HepG2 (cell line): ENCODE measurements at regions not wholly inside any gene's neighbourhood (a gene's known extent, or its start where the extent isn't known, plus 50 kb on each side); places are given as distances from the start of the nearest gene placed in this dataset.

Experiments
- ATAC-seq: fragments of 200-7000 bp; cut with Tn5 transposase; 3 replicates; pipeline ENCODE4 v1.9.1; 2020; ENCODE audit warnings: mild to moderate bottlenecking, moderate library complexity
- BruUV-seq: library from RNA; stranded (reverse); fragments of 400-500 nt; replicated peaks from 2 replicates; lab custom pipeline; 2021; lab: Mats Ljungman, UMichigan
- CTCF ChIA-PET: fragments of 300-600 bp; formaldehyde crosslinking; extraction: SDS; loops from one replicate; lab custom pipeline; 2021; ENCODE audit warnings: low total read pairs, inconsistent platforms, low intra/inter-chr PET ratio; lab: Yijun Ruan, JAX
- POLR2A ChIA-PET: fragments of 350-600 bp; sonication (Branson Sonifier 250); formaldehyde crosslinking; loops from one replicate; lab custom pipeline; 2020; ENCODE audit warnings: antibody characterized with exemption, inconsistent platforms; lab: Yijun Ruan, JAX
- DNase-seq: peaks from one replicate; pipeline ENCODE4 v3.0.0-alpha.2; 2015; ENCODE audit warnings: low spot score
- FAIRE-seq: peaks from 3 replicates; lab custom pipeline; 2011; peaks lifted over from hg19 to GRCh38; lab: Jason Lieb, UNC
- H2AFZ ChIP-seq: one replicate; pipeline ENCODE4 v1.6.1; 2011; ENCODE audit warnings: low read length, inconsistent platforms
- H3K27ac ChIP-seq: fragments of 300-600 bp; 3 replicates; pipeline ENCODE4 v1.8.0; 2011; ENCODE audit warnings: mixed run types, mild to moderate bottlenecking, mixed read lengths, low read length, inconsistent platforms; ENCODE audit not compliant: insufficient read depth; ENCODE audit errors: extremely low read length
- H3K27me3 ChIP-seq, 2 experiments: fragments of 200-600 bp in 1 of 2; 2 replicates in 1 of 2; 3 replicates in 1 of 2; pipeline versions ENCODE4 v1.6.0 to v1.8.0; 2011; ENCODE audit warnings: low read length in 2 of 2, mild to moderate bottlenecking in 2 of 2, moderate library complexity in 2 of 2, inconsistent platforms in 1 of 2; ENCODE audit not compliant: insufficient read depth in 2 of 2, control insufficient read depth in 1 of 2
- H3K36me3 ChIP-seq, 2 experiments: fragments of 200-600 bp in 1 of 2; replicated peaks in 1 of 2; 2 replicates in 1 of 2; 3 replicates in 1 of 2; pipeline versions ENCODE4 v1.5.1 to v1.8.0; 2011; ENCODE audit warnings: low read length in 2 of 2, inconsistent platforms in 1 of 2; ENCODE audit not compliant: insufficient read depth in 2 of 2, control insufficient read depth in 1 of 2
- H3K4me1 ChIP-seq: 2 replicates; pipeline ENCODE4 v1.5.1; 2012; ENCODE audit warnings: low read length, inconsistent platforms; ENCODE audit not compliant: insufficient read depth
- H3K4me2 ChIP-seq: 2 replicates; pipeline ENCODE4 v1.6.0; 2011; ENCODE audit warnings: low read depth, low read length, inconsistent platforms
- H3K4me3 ChIP-seq, 3 experiments: fragments of 200-600 bp in 1 of 3; sonication (generic), shearing (Covaris generic) in 1 of 3; replicated peaks in 1 of 3; 2 replicates each; pipeline ENCODE4 v1.5.1; 2011 to 2016; ENCODE audit warnings: low read length in 3 of 3, inconsistent platforms in 2 of 3, low read depth in 2 of 3, mild to moderate bottlenecking in 2 of 3, control low read depth in 1 of 3, mixed read lengths in 1 of 3; ENCODE audit not compliant: insufficient read depth in 1 of 3
- H3K79me2 ChIP-seq: one replicate; pipeline ENCODE4 v1.6.1; 2011; ENCODE audit warnings: low read length, inconsistent platforms; ENCODE audit not compliant: insufficient read depth
- H3K9ac ChIP-seq: 2 replicates; pipeline ENCODE4 v1.6.0; 2011; ENCODE audit warnings: mild to moderate bottlenecking, low read depth, low read length, inconsistent platforms; ENCODE audit not compliant: insufficient read depth
- H3K9me3 ChIP-seq: 2 replicates; pipeline ENCODE4 v1.5.1; 2012; ENCODE audit warnings: mild to moderate bottlenecking, low read length
- H4K20me1 ChIP-seq: 2 replicates; pipeline ENCODE4 v1.6.0; 2011; ENCODE audit warnings: inconsistent platforms, mild to moderate bottlenecking, low read length, moderate library complexity; ENCODE audit not compliant: insufficient read depth
- BRF2 ChIP-seq: sonication (generic); formaldehyde crosslinking; IDR thresholded peaks from 2 replicates; pipeline ENCODE4 v1.8.1; 2022; ENCODE audit warnings: mild to moderate bottlenecking, missing genetic modification reagents
- CBX1 ChIP-seq: IDR thresholded peaks from one replicate; pipeline ENCODE4 v1.6.1; 2016; ENCODE audit warnings: antibody characterized with exemption, low read depth
- ESRRA ChIP-seq: sonication (generic); formaldehyde crosslinking; IDR thresholded peaks from 2 replicates; pipeline ENCODE4 v1.5.1; 2020; ENCODE audit warnings: mild to moderate bottlenecking, low read depth, missing genetic modification reagents
- FOSL1 ChIP-seq: sonication (generic); formaldehyde crosslinking; IDR thresholded peaks from 2 replicates; pipeline ENCODE4 v1.9.0; 2021; ENCODE audit warnings: missing genetic modification reagents, borderline replicate concordance
- FOXP4 ChIP-seq: sonication (generic); formaldehyde crosslinking; IDR thresholded peaks from 2 replicates; pipeline ENCODE4 v1.4.0; 2020; ENCODE audit warnings: missing genetic modification reagents
- HCFC1 ChIP-seq: fragments of 150-350 bp; IDR thresholded peaks from 2 replicates; pipeline ENCODE4 v1.6.1; 2014; ENCODE audit warnings: low read depth, low read length
- HMGXB4 ChIP-seq, 2 experiments: sonication (generic) in 1 of 2; formaldehyde crosslinking in 1 of 2; IDR thresholded peaks; 2 replicates each; pipeline versions ENCODE4 v1.4.0 to v1.6.1; 2018 to 2020; ENCODE audit warnings: missing genetic modification reagents in 2 of 2, borderline replicate concordance in 1 of 2, low read depth in 1 of 2, mild to moderate bottlenecking in 1 of 2, missing biosample characterization in 1 of 2
- MED1 ChIP-seq: sonication (generic); formaldehyde crosslinking; IDR thresholded peaks from 2 replicates; pipeline ENCODE4 v1.4.0; 2020; ENCODE audit warnings: missing genetic modification reagents
- NFIC ChIP-seq: IDR thresholded peaks from 2 replicates; pipeline ENCODE4 v1.6.1; 2012; ENCODE audit warnings: mild to moderate bottlenecking, low read length, inconsistent platforms
- POLR2G ChIP-seq: fragments of 200-400 bp; formaldehyde crosslinking; IDR thresholded peaks from 2 replicates; pipeline ENCODE4 v1.6.1; 2018; ENCODE audit warnings: mild to moderate bottlenecking, low read depth, low read length, moderate library complexity
- RFX1 ChIP-seq: fragments of 450-650 bp; IDR thresholded peaks from 2 replicates; pipeline ENCODE4 v1.6.1; 2017
- ZFX ChIP-seq: sonication (generic); formaldehyde crosslinking; IDR thresholded peaks from 2 replicates; pipeline ENCODE4 v1.4.0; 2020; ENCODE audit warnings: mild to moderate bottlenecking, low read depth, missing genetic modification reagents, moderate library complexity
- ZNF180 ChIP-seq: sonication (generic); formaldehyde crosslinking; IDR thresholded peaks from 2 replicates; pipeline ENCODE4 v1.4.0; 2020; ENCODE audit warnings: low read depth, missing genetic modification reagents, borderline replicate concordance
- ZNF740 ChIP-seq: sonication (generic); formaldehyde crosslinking; IDR thresholded peaks from 2 replicates; pipeline ENCODE4 v1.4.0; 2020; ENCODE audit warnings: missing genetic modification reagents
- WGBS: methylation state at CpG from one replicate; pipeline ENCODE4 v1.1.6; 2017; ENCODE audit warnings: low lambda C conversion rate; 5-methylcytosine and 5-hydroxymethylcytosine counted together
- in situ Hi-C: cut with HindIII; loops from 2 replicates; pipeline ENCODE4 v1.10.0; 2017; ENCODE audit warnings: low pct_unique_long_range_greater_than_20kb; ENCODE audit not compliant: extremely low pct_ligation_motif_present
- intact Hi-C: fragments of 100-400 bp; cut with micrococcal nuclease; formaldehyde crosslinking; loops from one replicate; pipeline ENCODE4 v1.10.0; 2022; ENCODE audit not compliant: unreplicated experiment
- TF ChIP-seq, protein P1 (sequence below): sonication (generic); formaldehyde crosslinking; IDR thresholded peaks from 2 replicates; pipeline ENCODE4 v1.4.0; 2020; ENCODE audit warnings: missing genetic modification reagents

DNA sequence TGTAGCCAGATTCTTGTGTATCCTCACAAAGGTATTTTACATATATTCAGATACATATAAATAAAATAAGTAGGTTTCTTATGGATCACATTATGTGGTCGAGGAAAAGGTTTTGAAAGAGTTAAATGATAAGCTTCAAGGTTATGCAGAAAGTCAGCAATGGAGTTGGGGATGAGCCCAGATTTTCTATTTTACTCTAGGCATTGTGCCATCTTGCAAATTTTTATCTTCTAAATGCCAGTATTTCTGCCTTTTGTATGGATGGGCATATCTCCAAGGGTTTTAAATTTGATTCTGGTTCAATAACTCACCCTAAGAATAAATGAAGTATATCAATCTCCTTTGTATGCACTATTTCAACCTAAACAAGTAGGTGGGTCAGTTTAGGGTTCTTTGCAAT, 410.7 kb downstream of the DMRTA1 start (continued):
- no peak for TF ChIP-seq FOXP4 (CRISPR knock-in tag)

- H3K27ac ChIP-seq = no peak overlapping the region
- H3K9ac ChIP-seq = no peak overlapping the region
- no peak overlapping the region for H2AFZ ChIP-seq
- no peaks in the 10 kb centered on the region for H4K20me1 ChIP-seq
- in situ Hi-C loops (no loop called here), intact Hi-C loops (no loop called here)
- no peak for DNase-seq
- POLR2A ChIA-PET = no interaction called here
- CTCF ChIA-PET = no interaction called here
- no peaks in the 10 kb centered on the region for H3K36me3 ChIP-seq
- no peaks in the 10 kb centered on the region for H3K4me1 ChIP-seq
- no peaks in the 10 kb centered on the region for H3K79me2 ChIP-seq
- no peak overlapping the region for H3K4me2 ChIP-seq
- ATAC-seq = no peak
- WGBS = no CpG with 5 or more reads among the region's 25 CpGs
- TF ChIP-seq HMGXB4 (CRISPR knock-in tag; IDR thresholded peaks at IDR 0.05; ENCODE audit: borderline replicate concordance in 1 of 2, low read depth in 1 of 2) (no peak), BRF2 (CRISPR knock-in tag) (no peak), HCFC1 (no peak), ZNF740 (CRISPR knock-in tag) (no peak), RFX1 (no peak), POLR2G (no peak), MED1 (no peak), ZNF180 (CRISPR knock-in tag) (no peak), CBX1 (no peak), ESRRA (CRISPR knock-in tag) (no peak), NFIC (no peak), ZFX (CRISPR knock-in tag) (no peak), FOSL1 (CRISPR knock-in tag) (no peak)
- TF ChIP-seq, protein P1, sequence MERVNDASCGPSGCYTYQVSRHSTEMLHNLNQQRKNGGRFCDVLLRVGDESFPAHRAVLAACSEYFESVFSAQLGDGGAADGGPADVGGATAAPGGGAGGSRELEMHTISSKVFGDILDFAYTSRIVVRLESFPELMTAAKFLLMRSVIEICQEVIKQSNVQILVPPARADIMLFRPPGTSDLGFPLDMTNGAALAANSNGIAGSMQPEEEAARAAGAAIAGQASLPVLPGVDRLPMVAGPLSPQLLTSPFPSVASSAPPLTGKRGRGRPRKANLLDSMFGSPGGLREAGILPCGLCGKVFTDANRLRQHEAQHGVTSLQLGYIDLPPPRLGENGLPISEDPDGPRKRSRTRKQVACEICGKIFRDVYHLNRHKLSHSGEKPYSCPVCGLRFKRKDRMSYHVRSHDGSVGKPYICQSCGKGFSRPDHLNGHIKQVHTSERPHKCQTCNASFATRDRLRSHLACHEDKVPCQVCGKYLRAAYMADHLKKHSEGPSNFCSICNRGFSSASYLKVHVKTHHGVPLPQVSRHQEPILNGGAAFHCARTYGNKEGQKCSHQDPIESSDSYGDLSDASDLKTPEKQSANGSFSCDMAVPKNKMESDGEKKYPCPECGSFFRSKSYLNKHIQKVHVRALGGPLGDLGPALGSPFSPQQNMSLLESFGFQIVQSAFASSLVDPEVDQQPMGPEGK (CRISPR knock-in tag) = no peak
- no peaks in the 10 kb centered on the region for H3K27me3 ChIP-seq
- peaks cover 86% of the 10 kb centered on the region for H3K9me3 ChIP-seq
- H3K4me3 ChIP-seq = no peak overlapping the region
- no TSS peak for BruUV-seq
- FAIRE-seq = no peak
These were observed 416.5 kb downstream of the DMRTA1 start for GRCh38 chr9:22863106-22863505.
